Head of caudate nucleus (tissue), 42 donors: ENCODE measurements at regions not wholly inside any gene's neighbourhood (a gene's known extent, or its start where the extent isn't known, plus 50 kb on each side); places are given as distances from the start of the nearest gene placed in this dataset.
"Not testable (repeated sequence)": the region's sequence is repeated elsewhere in the genome, so short reads cannot be mapped to it uniquely, and the experiment has no call there.

Experiments used
- DNase-seq, 42 donors: peaks; one replicate each; pipeline versions ENCODE4 v3.0.0 to v3.0.0-alpha.2; 2020 to 2021; ENCODE audit warnings: mixed read lengths in 7 of 42
- intact Hi-C: fragments of 100-400 bp; cut with DNase I; formaldehyde crosslinking; loops from one replicate; pipeline ENCODE4 v1.15.0; 2022

- DNase-seq = no peak
Observed at GRCh38 chr13:62131604-62132003, 716.0 kb upstream of the PCDH20 start.

GRCh38 chr13:62130062-62130970 lies 714.7 kb upstream of the PCDH20 start:
- intact Hi-C loops = no loop called here

More at GRCh38 chr13:62131604-62132003, 716.0 kb upstream of the PCDH20 start:
- intact Hi-C loops = no loop called here

GRCh38 chr13:62129000-62129551 lies 713.4 kb upstream of the PCDH20 start:
- intact Hi-C loops = no loop called here
- no peak for DNase-seq

More at GRCh38 chr13:62130062-62130970, 714.7 kb upstream of the PCDH20 start:
- DNase-seq = no peak

GRCh38 chr13:62126400-62126799 lies 710.8 kb upstream of the PCDH20 start:
- intact Hi-C loops = no loop called here

GRCh38 chr13:62125451-62125850 lies 709.8 kb upstream of the PCDH20 start:
- DNase-seq = no peak
- intact Hi-C loops = no loop called here

More at GRCh38 chr13:62126400-62126799, 710.8 kb upstream of the PCDH20 start:
- no peak for DNase-seq

GRCh38 chr13:62123409-62123808 lies 707.8 kb upstream of the PCDH20 start:
- intact Hi-C loops = no loop called here

GRCh38 chr13:62122434-62122833 lies 706.8 kb upstream of the PCDH20 start:
- intact Hi-C loops = no loop called here
- no peak for DNase-seq

More at GRCh38 chr13:62123409-62123808, 707.8 kb upstream of the PCDH20 start:
- no peak for DNase-seq

- intact Hi-C loops = no loop called here
- DNase-seq = no peak
Observed at GRCh38 chr13:62119739-62120700, 704.4 kb upstream of the PCDH20 start.

GRCh38 chr13:62115831-62116230 lies 700.2 kb upstream of the PCDH20 start:
- intact Hi-C loops = no loop called here
- DNase-seq = no peak

- DNase-seq = no peak
- intact Hi-C loops = no loop called here
Observed at GRCh38 chr13:62113179-62113578, 697.5 kb upstream of the PCDH20 start.

GRCh38 chr13:62110079-62110478 lies 694.4 kb upstream of the PCDH20 start:
- intact Hi-C loops = no loop called here
- no peak for DNase-seq

GRCh38 chr13:62104136-62104535 lies 688.5 kb upstream of the PCDH20 start:
- DNase-seq, intact Hi-C loops: not testable (repeated sequence)

GRCh38 chr13:62096652-62097051 lies 681.0 kb upstream of the PCDH20 start:
- intact Hi-C loops = no loop called here
- no peak for DNase-seq

- intact Hi-C loops = no loop called here
- DNase-seq = no peak
Observed at GRCh38 chr13:62094932-62095331, 679.3 kb upstream of the PCDH20 start.

- intact Hi-C loops = no loop called here
- no peak for DNase-seq
Observed at GRCh38 chr13:62093984-62094780, 678.5 kb upstream of the PCDH20 start.

- intact Hi-C loops = no loop called here
- no peak for DNase-seq
Observed at GRCh38 chr13:62092949-62093348, 677.3 kb upstream of the PCDH20 start.

GRCh38 chr13:62092536-62092935 lies 676.9 kb upstream of the PCDH20 start:
- DNase-seq = no peak
- intact Hi-C loops = no loop called here

- intact Hi-C loops = no loop called here
Observed at GRCh38 chr13:62088165-62088564, 672.5 kb upstream of the PCDH20 start.

GRCh38 chr13:62087124-62087523 lies 671.5 kb upstream of the PCDH20 start:
- intact Hi-C loops = no loop called here
- no peak for DNase-seq

More at GRCh38 chr13:62088165-62088564, 672.5 kb upstream of the PCDH20 start:
- DNase-seq = no peak
